ENCODE measurements at regions not wholly inside any gene's neighbourhood (a gene's known extent, or its start where the extent isn't known, plus 50 kb on each side); places are given as distances from the start of the nearest gene placed in this dataset.

GRCh38 chr3:53975382-53975781 is 83.7 kb upstream of the SELENOK start:
- H3K14ac ChIP-seq (ENCODE audit: insufficient read length) = no peak overlapping the region
- H3K18ac ChIP-seq (ENCODE audit: extremely low read depth, low read length) = no peak overlapping the region
- no peak overlapping the region for H3K4me2 ChIP-seq (ENCODE audit: insufficient read depth in 1 of 2, low read depth in 2 of 2, low read length in 2 of 2)
- peaks cover 5% of the 10 kb centered on the region; the same call in 1 of the 2 replicates for H3K23me2 ChIP-seq (ENCODE audit: low read depth, low read length)
- H3K56ac ChIP-seq (replicated peaks; ENCODE audit: insufficient read length, low read depth, low read length) = no peak overlapping the region
- H4K5ac ChIP-seq (ENCODE audit: insufficient read length, low read depth, low read length) = no peak overlapping the region
- H2BK20ac ChIP-seq (ENCODE audit: low read length) = no peak overlapping the region
- no peak overlapping the region for H3K23ac ChIP-seq (ENCODE audit: insufficient read length)
- H2BK15ac ChIP-seq (ENCODE audit: low read length) = no peak overlapping the region
- no peak overlapping the region for H2BK120ac ChIP-seq (replicated peaks; ENCODE audit: low read depth, low read length)
- H3K9me3 ChIP-seq (ENCODE audit: insufficient read depth in 2 of 2, low read depth in 1 of 2, low read length in 1 of 2) = peaks cover 0 to 9% of the 10 kb centered on the region in 2 experiments; a peak in 1 of 4 replicates
- H3K4ac ChIP-seq (replicated peaks; ENCODE audit: insufficient read length, low read depth, low read length) = no peak overlapping the region
- FAIRE-seq (no peak), DNase-seq (ENCODE audit: low read depth in 1 of 2, low spot score in 2 of 2) (no peak)
- TF ChIP-seq SP1 (IDR thresholded peaks at IDR 0.05; ENCODE audit: low read depth, low read length) (no peak), EP300 (IDR thresholded peaks at IDR 0.05; ENCODE audit: borderline replicate concordance in 1 of 2, low read depth in 2 of 2, low read length in 2 of 2) (no peak), PHF8 (conservative IDR thresholded peaks at IDR 0.05; ENCODE audit: low read depth, low read length) (no peak), KDM5A (IDR thresholded peaks at IDR 0.05; ENCODE audit: low read length) (no peak), SIRT6 (IDR thresholded peaks at IDR 0.05; ENCODE audit: low read length) (no peak), CBX8 (IDR thresholded peaks at IDR 0.05; ENCODE audit: borderline replicate concordance, low read depth, low read length) (no peak), RNF2 (IDR thresholded peaks at IDR 0.05; ENCODE audit: borderline replicate concordance, low read depth, low read length, missing control alignments, poor library complexity, severe bottlenecking) (no peak), JUN (IDR thresholded peaks at IDR 0.05; ENCODE audit: low read depth, low read length) (no peak), POLR2AphosphoS5 (IDR thresholded peaks at IDR 0.05; ENCODE audit: low read depth, low read length) (no peak)
- ChIA-PET POLR2A (ENCODE audit: partially characterized antibody) (no interaction called here), CTCF (ENCODE audit: partially characterized antibody) (interaction anchor here (1.0 kb wide), 1 partner anchor 37 kb away, joined by 3 read pairs; no protein-coding TSS in a partner anchor)
- H3K9ac ChIP-seq (replicated peaks in 1 of 4; ENCODE audit: extremely low read depth in 1 of 4, low read depth in 3 of 4, low read length in 3 of 4) = no peak overlapping the region
- no peak overlapping the region for H3K27ac ChIP-seq (ENCODE audit: low read depth, low read length)
- no peaks in the 10 kb centered on the region for H4K20me1 ChIP-seq (replicated peaks in 1 of 2; ENCODE audit: control insufficient read depth in 1 of 2, insufficient read depth in 2 of 2, low read length in 2 of 2)
- H2BK5ac ChIP-seq (ENCODE audit: low read depth, low read length) = no peak overlapping the region
- no peaks in the 10 kb centered on the region for H3K27me3 ChIP-seq (replicated peaks in 1 of 4; ENCODE audit: control insufficient read depth in 3 of 4, extremely low read depth in 1 of 4, insufficient read depth in 3 of 4, low read length in 3 of 4)
- H2BK12ac ChIP-seq (ENCODE audit: low read depth, low read length) = no peak overlapping the region
- 87% methylated on average over 2 of the region's 2 CpGs; no CpG with 5 or more reads in 1 of the 2 experiments for WGBS, 2 experiments (ENCODE audit: extremely low coverage in 1 of 2, insufficient coverage in 1 of 2, insufficient read length in 1 of 2, insufficient replicate concordance in 2 of 2, low coverage in 1 of 2, low lambda C conversion rate in 2 of 2, missing lambda C conversion rate in 1 of 2)
- no peaks in the 10 kb centered on the region for H3K79me2 ChIP-seq (ENCODE audit: control insufficient read depth in 1 of 2, insufficient read depth in 2 of 2, low read length in 2 of 2)
- peaks cover 0 to 2% (median 1%) of the 10 kb centered on the region in 4 experiments; a peak in 2 of 7 replicates for H3K4me1 ChIP-seq (replicated peaks in 1 of 4; ENCODE audit: control insufficient read depth in 3 of 4, insufficient read depth in 4 of 4, low read length in 3 of 4)
- H3K79me1 ChIP-seq (ENCODE audit: low read depth, low read length) = no peaks in the 10 kb centered on the region
- H4K91ac ChIP-seq (replicated peaks; ENCODE audit: insufficient read length, low read length) = no peak overlapping the region
- H2AK5ac ChIP-seq (ENCODE audit: low read depth, low read length) = no peak overlapping the region
- no peak overlapping the region for H4K8ac ChIP-seq (ENCODE audit: extremely low read depth, insufficient read depth, low read length)
- H2AFZ ChIP-seq (ENCODE audit: low read length) = no peak overlapping the region
- H3K36me3 ChIP-seq (ENCODE audit: control insufficient read depth in 2 of 4, insufficient read depth in 4 of 4, low read length in 3 of 4) = no peaks in the 10 kb centered on the region; a peak in 1 of 8 replicates
- no peak overlapping the region for H3K4me3 ChIP-seq (ENCODE audit: extremely low read depth in 1 of 4, insufficient read depth in 2 of 4, low read depth in 3 of 4, low read length in 4 of 4)

Data from H1 (cell line).